ENCODE measurements at regions not wholly inside any gene's neighbourhood (a gene's known extent, or its start where the extent isn't known, plus 50 kb on each side); places are given as distances from the start of the nearest gene placed in this dataset.

DNA sequence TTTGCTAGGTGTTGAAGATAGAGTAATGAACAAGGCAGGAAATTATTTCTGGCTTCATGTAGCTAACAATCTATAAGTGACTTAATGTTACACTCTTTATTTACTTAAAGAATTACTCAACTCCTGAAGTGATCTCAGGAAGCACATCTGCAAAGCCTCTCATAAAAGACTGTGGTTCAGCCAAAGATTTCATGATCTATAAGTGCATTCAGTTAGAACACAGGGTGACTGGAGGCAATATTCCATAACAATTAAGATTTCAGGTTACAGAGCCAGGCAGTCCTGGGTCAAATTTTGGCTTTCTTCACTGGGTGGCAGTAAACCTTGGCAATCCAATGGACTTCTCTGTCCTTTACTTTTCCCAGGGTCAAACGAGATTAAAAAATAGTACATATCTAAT lies 204.0 kb downstream of the TPBG start:
- peaks cover 3% of the 10 kb centered on the region for H3K9me3 Mint-ChIP-seq (ENCODE audit: unreplicated experiment)
- H3K4me3 Mint-ChIP-seq (ENCODE audit: unreplicated experiment): no peak overlapping the region
- peaks cover 31% of the 10 kb centered on the region for H3K4me1 Mint-ChIP-seq (ENCODE audit: low read depth, unreplicated experiment)
- no peaks in the 10 kb centered on the region for H3K36me3 Mint-ChIP-seq (ENCODE audit: unreplicated experiment)
- H3K27me3 Mint-ChIP-seq (ENCODE audit: unreplicated experiment): peaks cover 3% of the 10 kb centered on the region
- no peak for DNase-seq
- TF ChIP-seq, protein P1, sequence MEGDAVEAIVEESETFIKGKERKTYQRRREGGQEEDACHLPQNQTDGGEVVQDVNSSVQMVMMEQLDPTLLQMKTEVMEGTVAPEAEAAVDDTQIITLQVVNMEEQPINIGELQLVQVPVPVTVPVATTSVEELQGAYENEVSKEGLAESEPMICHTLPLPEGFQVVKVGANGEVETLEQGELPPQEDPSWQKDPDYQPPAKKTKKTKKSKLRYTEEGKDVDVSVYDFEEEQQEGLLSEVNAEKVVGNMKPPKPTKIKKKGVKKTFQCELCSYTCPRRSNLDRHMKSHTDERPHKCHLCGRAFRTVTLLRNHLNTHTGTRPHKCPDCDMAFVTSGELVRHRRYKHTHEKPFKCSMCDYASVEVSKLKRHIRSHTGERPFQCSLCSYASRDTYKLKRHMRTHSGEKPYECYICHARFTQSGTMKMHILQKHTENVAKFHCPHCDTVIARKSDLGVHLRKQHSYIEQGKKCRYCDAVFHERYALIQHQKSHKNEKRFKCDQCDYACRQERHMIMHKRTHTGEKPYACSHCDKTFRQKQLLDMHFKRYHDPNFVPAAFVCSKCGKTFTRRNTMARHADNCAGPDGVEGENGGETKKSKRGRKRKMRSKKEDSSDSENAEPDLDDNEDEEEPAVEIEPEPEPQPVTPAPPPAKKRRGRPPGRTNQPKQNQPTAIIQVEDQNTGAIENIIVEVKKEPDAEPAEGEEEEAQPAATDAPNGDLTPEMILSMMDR (IDR thresholded peaks at IDR 0.05; ENCODE audit: partially characterized antibody, unreplicated experiment): no peak
- H3K27ac Mint-ChIP-seq (ENCODE audit: unreplicated experiment): no peak overlapping the region

DNA sequence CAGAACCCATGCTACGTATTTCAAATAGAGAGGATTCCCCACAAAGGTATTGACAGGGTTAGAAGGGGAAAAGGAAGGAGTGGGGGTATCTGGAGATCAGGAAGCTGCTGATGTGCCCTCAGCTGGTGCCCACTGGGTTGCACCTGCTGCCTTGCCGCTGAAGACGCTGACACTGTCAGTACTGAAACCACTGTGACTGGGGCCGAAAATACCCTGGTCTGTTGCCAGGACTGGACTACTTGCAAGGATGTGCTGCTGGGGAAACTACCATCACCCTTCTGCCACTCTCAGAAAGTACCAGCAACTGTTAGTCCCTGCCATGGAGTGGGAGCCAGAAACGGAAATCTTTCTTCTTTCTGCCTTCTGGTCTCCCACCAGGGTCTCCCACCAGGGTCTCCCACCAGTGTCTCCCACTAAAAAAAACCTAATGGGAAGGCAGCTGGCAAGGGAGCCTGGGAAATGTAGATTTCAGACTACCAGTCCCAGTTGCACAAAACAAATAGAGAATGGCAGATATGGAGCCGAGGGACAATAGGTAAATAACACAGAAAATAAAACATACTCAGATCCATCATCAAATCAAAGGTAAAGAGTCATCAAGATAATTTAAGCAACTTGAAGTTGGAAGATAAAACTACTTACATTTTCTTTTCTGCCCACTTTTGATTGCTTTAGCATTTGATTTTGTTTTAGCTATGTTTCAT lies 204.8 kb downstream of the TPBG start:
- peaks cover 3% of the 10 kb centered on the region for H3K27me3 Mint-ChIP-seq (ENCODE audit: unreplicated experiment)
- H3K27ac Mint-ChIP-seq (ENCODE audit: unreplicated experiment): peak overlapping the region; percentile 67
- H3K4me3 Mint-ChIP-seq (ENCODE audit: unreplicated experiment): no peak overlapping the region
- peaks cover 3% of the 10 kb centered on the region for H3K9me3 Mint-ChIP-seq (ENCODE audit: unreplicated experiment)
- no peak for DNase-seq
- H3K36me3 Mint-ChIP-seq (ENCODE audit: unreplicated experiment): no peaks in the 10 kb centered on the region
- TF ChIP-seq, protein P1 (IDR thresholded peaks at IDR 0.05; ENCODE audit: partially characterized antibody, unreplicated experiment): no peak
- H3K4me1 Mint-ChIP-seq (ENCODE audit: low read depth, unreplicated experiment): peaks cover 37% of the 10 kb centered on the region

DNA sequence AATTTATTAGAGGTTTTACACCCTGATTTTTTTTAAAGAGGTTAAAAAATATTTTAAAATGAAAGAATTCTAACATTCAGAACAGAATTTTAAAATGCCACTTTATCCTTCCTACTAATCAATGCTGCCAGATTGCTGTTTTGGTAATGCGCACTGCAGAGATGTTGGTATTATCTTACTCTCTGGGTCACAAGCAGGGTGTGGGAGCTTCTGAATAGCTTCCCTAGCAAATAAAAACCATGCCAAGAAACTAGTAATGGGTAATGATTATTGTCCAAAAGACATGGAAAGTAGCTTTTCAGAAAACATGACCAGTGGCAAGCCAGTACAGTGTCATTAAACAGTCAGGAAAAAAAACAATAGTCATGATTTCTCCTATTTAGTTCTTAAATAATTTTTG lies 205.4 kb downstream of the TPBG start:
- no peaks in the 10 kb centered on the region for H3K36me3 Mint-ChIP-seq (ENCODE audit: unreplicated experiment)
- no peak overlapping the region for H3K4me3 Mint-ChIP-seq (ENCODE audit: unreplicated experiment)
- TF ChIP-seq, protein P1 (IDR thresholded peaks at IDR 0.05; ENCODE audit: partially characterized antibody, unreplicated experiment): no peak
- no peak overlapping the region for H3K27ac Mint-ChIP-seq (ENCODE audit: unreplicated experiment)
- peaks cover 3% of the 10 kb centered on the region for H3K27me3 Mint-ChIP-seq (ENCODE audit: unreplicated experiment)
- peaks cover 42% of the 10 kb centered on the region for H3K4me1 Mint-ChIP-seq (ENCODE audit: low read depth, unreplicated experiment)
- DNase-seq: no peak
- H3K9me3 Mint-ChIP-seq (ENCODE audit: unreplicated experiment): peaks cover 3% of the 10 kb centered on the region

DNA sequence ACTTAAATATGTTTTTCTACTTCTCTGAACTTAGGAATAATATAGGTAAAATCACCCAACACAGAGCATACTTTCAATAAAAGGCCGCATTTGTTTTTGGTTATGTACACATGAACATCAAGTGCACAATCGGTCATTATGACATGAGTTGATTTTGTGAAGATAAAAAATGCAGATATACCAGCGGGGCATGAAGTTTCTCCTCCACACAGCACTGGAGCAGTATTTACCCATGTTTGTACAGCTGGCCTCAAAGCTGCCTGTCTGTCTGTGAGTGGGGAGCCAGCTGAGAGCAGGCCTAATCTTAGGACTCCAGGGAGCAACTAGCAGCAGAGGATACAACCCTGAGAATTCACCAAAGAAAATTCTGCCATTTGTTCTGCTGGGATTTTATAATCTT lies 206.5 kb downstream of the TPBG start:
- peaks cover 3% of the 10 kb centered on the region for H3K9me3 Mint-ChIP-seq (ENCODE audit: unreplicated experiment)
- H3K27me3 Mint-ChIP-seq (ENCODE audit: unreplicated experiment): peaks cover 3% of the 10 kb centered on the region
- H3K27ac Mint-ChIP-seq (ENCODE audit: unreplicated experiment): peak overlapping the region; percentile 62
- H3K36me3 Mint-ChIP-seq (ENCODE audit: unreplicated experiment): no peaks in the 10 kb centered on the region
- TF ChIP-seq, protein P1 (IDR thresholded peaks at IDR 0.05; ENCODE audit: partially characterized antibody, unreplicated experiment): no peak
- DNase-seq: peak; percentile 38
- H3K4me1 Mint-ChIP-seq (ENCODE audit: low read depth, unreplicated experiment): peaks cover 45% of the 10 kb centered on the region
- peak overlapping the region; percentile 46 for H3K4me3 Mint-ChIP-seq (ENCODE audit: unreplicated experiment)

DNA sequence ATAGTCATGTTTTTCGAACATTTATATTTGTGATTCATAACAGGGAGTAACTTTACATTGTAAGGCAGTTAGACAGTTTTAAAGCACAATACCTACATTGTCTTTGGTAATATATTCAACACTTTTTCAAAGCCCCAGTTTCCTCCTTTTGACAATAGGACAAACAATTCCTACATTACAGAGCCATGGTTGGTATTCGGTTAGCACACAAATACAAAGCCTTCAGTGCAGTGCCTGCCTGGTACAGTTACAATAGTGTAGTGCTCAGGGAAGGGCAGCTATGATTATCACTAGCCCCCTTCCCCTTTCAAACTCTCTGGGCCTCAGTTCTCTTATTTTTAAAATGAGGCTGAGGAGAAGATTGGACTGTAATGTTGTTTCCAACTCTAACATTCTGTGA lies 207.8 kb downstream of the TPBG start:
- H3K4me1 Mint-ChIP-seq (ENCODE audit: low read depth, unreplicated experiment): peaks cover 45% of the 10 kb centered on the region
- H3K27ac Mint-ChIP-seq (ENCODE audit: unreplicated experiment): no peak overlapping the region
- peaks cover 3% of the 10 kb centered on the region for H3K27me3 Mint-ChIP-seq (ENCODE audit: unreplicated experiment)
- peaks cover 7% of the 10 kb centered on the region for H3K36me3 Mint-ChIP-seq (ENCODE audit: unreplicated experiment)
- DNase-seq: no peak
- H3K9me3 Mint-ChIP-seq (ENCODE audit: unreplicated experiment): peaks cover 6% of the 10 kb centered on the region
- no peak overlapping the region for H3K4me3 Mint-ChIP-seq (ENCODE audit: unreplicated experiment)
- TF ChIP-seq, protein P1 (IDR thresholded peaks at IDR 0.05; ENCODE audit: partially characterized antibody, unreplicated experiment): no peak
